IPS-20b (cell line): ENCODE measurements at regions not wholly inside any gene's neighbourhood (a gene's known extent, or its start where the extent isn't known, plus 50 kb on each side); places are given as distances from the start of the nearest gene placed in this dataset.

Source experiments
- H3K27ac ChIP-seq: one replicate; pipeline ENCODE4 v1.5.1; 2013; ENCODE audit warnings: low read length
- H3K27me3 ChIP-seq: 2 replicates; pipeline ENCODE4 v1.6.1; 2013; ENCODE audit warnings: mild to moderate bottlenecking, low read length, inconsistent platforms; ENCODE audit not compliant: insufficient read depth
- H3K36me3 ChIP-seq: 2 replicates; pipeline ENCODE4 v1.6.1; 2013; ENCODE audit warnings: low read depth, mild to moderate bottlenecking, inconsistent platforms, low read length, moderate library complexity; ENCODE audit not compliant: insufficient read depth
- H3K4me1 ChIP-seq: 2 replicates; pipeline ENCODE4 v1.6.1; 2013; ENCODE audit warnings: mild to moderate bottlenecking, control low read depth, inconsistent platforms, low read length, moderate library complexity; ENCODE audit not compliant: insufficient read depth
- H3K4me3 ChIP-seq: 2 replicates; pipeline ENCODE4 v1.5.1; 2013; ENCODE audit warnings: mild to moderate bottlenecking, low read length, inconsistent platforms
- H3K9ac ChIP-seq: 2 replicates; pipeline ENCODE4 v1.6.1; 2013; ENCODE audit warnings: low read depth, mild to moderate bottlenecking, inconsistent platforms, low read length, moderate library complexity
- H3K9me3 ChIP-seq: 2 replicates; pipeline ENCODE4 v1.6.1; 2013; ENCODE audit warnings: mild to moderate bottlenecking, low read depth, low read length, inconsistent platforms; ENCODE audit not compliant: insufficient read depth

GRCh38 chr7:142321391-142321790 lies 63.5 kb upstream of the PRSS58 start:
- H3K4me1 ChIP-seq = 0 out of 2 replicates have a peak, but pooled peaks cover 2% of the 10 kb centered on the region
- H3K27ac ChIP-seq = no peak overlapping the region
- H3K9me3 ChIP-seq = no peaks in the 10 kb centered on the region
- H3K9ac ChIP-seq = no peak overlapping the region
- H3K27me3 ChIP-seq = no peaks in the 10 kb centered on the region; the same call in 1 of the 2 replicates
- no peak overlapping the region for H3K4me3 ChIP-seq
- no peaks in the 10 kb centered on the region for H3K36me3 ChIP-seq

DNA sequence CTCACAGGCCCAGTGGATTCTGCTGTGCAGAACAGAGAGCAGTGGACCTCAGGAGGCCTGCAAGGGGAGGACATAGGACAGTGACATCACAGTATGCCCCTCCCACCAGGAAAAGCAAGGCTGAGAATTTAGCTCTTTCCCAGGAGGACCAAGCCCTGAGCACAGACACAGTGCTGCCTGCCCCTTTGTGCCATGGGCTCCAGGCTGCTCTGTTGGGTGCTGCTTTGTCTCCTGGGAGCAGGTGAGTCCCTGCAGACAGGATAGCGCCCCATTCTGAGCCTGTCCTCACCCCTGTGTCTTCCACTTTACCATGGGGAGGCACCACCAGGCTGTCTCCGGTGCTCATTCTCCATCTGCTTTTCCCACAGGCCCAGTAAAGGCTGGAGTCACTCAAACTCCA lies 63.0 kb upstream of the PRSS58 start:
- H3K9ac ChIP-seq = no peak overlapping the region
- no peaks in the 10 kb centered on the region for H3K9me3 ChIP-seq
- no peak overlapping the region for H3K27ac ChIP-seq
- no peak overlapping the region for H3K4me3 ChIP-seq
- no peaks in the 10 kb centered on the region for H3K36me3 ChIP-seq
- 0 out of 2 replicates have a peak, but pooled peaks cover 2% of the 10 kb centered on the region for H3K4me1 ChIP-seq
- H3K27me3 ChIP-seq = no peaks in the 10 kb centered on the region; the same call in 1 of the 2 replicates

DNA sequence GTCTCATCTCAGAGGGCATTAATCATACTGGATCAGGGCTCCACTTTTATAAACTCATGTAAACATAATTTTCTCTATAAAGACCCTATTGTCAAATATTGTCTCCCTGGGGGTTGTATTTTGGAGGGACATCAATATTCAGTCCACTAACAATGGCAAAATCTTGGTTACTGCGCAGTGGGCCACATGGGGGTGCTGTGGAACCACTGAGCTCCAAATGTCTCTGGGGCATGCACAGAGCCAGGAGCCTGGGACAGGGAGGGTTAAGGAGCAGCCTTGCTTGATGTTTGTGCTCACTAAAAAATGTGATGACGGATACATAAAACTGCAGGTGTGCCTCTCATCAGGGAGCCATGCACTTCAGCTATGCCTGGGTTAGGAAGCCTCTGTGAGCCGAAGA lies 62.1 kb upstream of the PRSS58 start:
- Histone ChIP-seq H3K4me1 (0 out of 2 replicates have a peak, but pooled peaks cover 2% of the 10 kb centered on the region), H3K9ac (no peak overlapping the region)

DNA sequence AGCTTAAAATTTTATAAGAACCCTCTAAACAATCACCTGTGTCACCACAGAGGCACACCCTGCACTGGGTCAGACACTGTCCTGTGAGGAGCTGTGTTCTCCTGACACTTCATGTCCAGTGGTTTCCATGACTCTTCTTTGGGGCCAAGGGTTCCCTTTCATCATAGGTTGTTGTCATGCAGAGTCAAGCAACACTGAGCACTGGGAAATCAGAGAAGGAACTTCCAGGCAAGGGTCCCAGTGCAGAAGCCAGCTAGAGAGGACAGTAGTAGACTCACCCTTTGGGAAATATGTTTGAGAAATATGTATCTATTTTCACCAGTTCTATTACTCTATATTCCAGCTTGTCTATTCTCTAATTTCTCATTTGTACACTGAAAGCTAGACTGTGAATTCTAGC lies 56.4 kb upstream of the PRSS58 start:
- Histone ChIP-seq H3K4me3 (no peak overlapping the region), H3K36me3 (no peaks in the 10 kb centered on the region), H3K9ac (no peak overlapping the region), H3K27ac (no peak overlapping the region), H3K4me1 (no peaks in the 10 kb centered on the region), H3K27me3 (no peaks in the 10 kb centered on the region; the same call in 1 of the 2 replicates), H3K9me3 (no peaks in the 10 kb centered on the region)

More for the DNA sequence above, 62.1 kb upstream of the PRSS58 start:
- no peaks in the 10 kb centered on the region; the same call in 1 of the 2 replicates for H3K27me3 ChIP-seq
- H3K4me3 ChIP-seq = no peak overlapping the region
- H3K36me3 ChIP-seq = no peaks in the 10 kb centered on the region
- H3K9me3 ChIP-seq = no peaks in the 10 kb centered on the region
- H3K27ac ChIP-seq = no peak overlapping the region

DNA sequence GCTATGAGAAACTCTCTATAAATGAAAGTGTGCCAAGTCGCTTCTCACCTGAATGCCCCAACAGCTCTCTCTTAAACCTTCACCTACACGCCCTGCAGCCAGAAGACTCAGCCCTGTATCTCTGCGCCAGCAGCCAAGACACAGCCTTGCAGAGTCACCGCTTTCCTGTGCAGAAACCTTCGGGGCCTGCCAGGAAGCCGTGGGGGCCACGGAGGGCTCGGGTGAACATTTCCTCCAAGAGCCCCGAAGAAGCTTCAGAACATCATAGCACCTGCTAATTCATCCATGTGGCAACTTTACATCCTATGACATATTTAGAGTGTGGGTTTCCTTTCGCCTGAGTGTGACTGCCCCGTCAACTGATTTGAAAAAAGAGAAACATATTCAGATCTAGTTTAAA lies 55.7 kb upstream of the PRSS58 start:
- Histone ChIP-seq H3K36me3 (no peaks in the 10 kb centered on the region), H3K4me1 (no peaks in the 10 kb centered on the region), H3K4me3 (no peak overlapping the region), H3K9me3 (no peaks in the 10 kb centered on the region), H3K27me3 (no peaks in the 10 kb centered on the region; the same call in 1 of the 2 replicates), H3K27ac (no peak overlapping the region), H3K9ac (no peak overlapping the region)

DNA sequence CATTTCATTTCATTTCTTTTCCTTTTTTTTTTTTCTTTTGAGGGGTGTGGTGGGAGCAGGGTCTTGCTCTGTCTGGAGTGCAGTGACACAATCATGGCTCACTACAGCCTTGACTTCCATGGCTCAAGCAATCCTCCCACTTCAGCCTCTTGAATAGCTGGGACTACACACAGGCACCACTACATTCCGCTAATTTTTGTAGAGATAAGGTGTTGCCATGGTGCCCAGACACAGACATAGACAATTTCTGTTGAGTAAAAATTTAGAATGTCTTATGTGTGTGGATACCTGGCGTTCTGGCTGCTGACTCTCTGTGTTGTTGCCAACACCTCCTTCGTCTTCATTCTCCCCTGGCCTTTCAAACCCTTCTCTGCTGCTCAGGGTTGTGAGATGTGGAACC lies 54.0 kb upstream of the PRSS58 start:
- H3K36me3 ChIP-seq = no peaks in the 10 kb centered on the region
- no peak overlapping the region for H3K9ac ChIP-seq
- H3K4me3 ChIP-seq = no peak overlapping the region
- no peaks in the 10 kb centered on the region; the same call in 1 of the 2 replicates for H3K27me3 ChIP-seq
- H3K4me1 ChIP-seq = no peaks in the 10 kb centered on the region
- H3K27ac ChIP-seq = no peak overlapping the region
- H3K9me3 ChIP-seq = no peaks in the 10 kb centered on the region

GRCh38 chr7:142308918-142309317 lies 51.1 kb upstream of the PRSS58 start:
- H3K9me3 ChIP-seq = no peaks in the 10 kb centered on the region
- H3K9ac ChIP-seq = no peak overlapping the region
- no peaks in the 10 kb centered on the region for H3K4me1 ChIP-seq
- H3K27me3 ChIP-seq = no peaks in the 10 kb centered on the region; the same call in 1 of the 2 replicates
- H3K4me3 ChIP-seq = no peak overlapping the region
- H3K36me3 ChIP-seq = no peaks in the 10 kb centered on the region
- H3K27ac ChIP-seq = no peak overlapping the region

GRCh38 chr7:142308326-142308725 lies 50.5 kb upstream of the PRSS58 start:
- Histone ChIP-seq H3K27ac (no peak overlapping the region), H3K27me3 (no peaks in the 10 kb centered on the region; the same call in 1 of the 2 replicates), H3K4me3 (no peak overlapping the region), H3K36me3 (no peaks in the 10 kb centered on the region), H3K4me1 (no peaks in the 10 kb centered on the region), H3K9me3 (no peaks in the 10 kb centered on the region), H3K9ac (no peak overlapping the region)
